Left kidney (tissue), 1 donor: ENCODE measurements at regions not wholly inside any gene's neighbourhood (a gene's known extent, or its start where the extent isn't known, plus 50 kb on each side); places are given as distances from the start of the nearest gene placed in this dataset.
"Not testable (repeated sequence)": the region's sequence is repeated elsewhere in the genome, so short reads cannot be mapped to it uniquely, and the experiment has no call there.

Experiments used
- DNase-seq: peaks from one replicate; pipeline ENCODE4 v3.0.0-alpha.2; 2013

GRCh38 chr6:114906096-114906495 is 563.3 kb upstream of the HS3ST5 start:
- no peak for DNase-seq

- no peak for DNase-seq
Observed at GRCh38 chr6:114897536-114897935, 554.7 kb upstream of the HS3ST5 start.

- DNase-seq: no peak
Observed at GRCh38 chr6:114892211-114892610, 549.4 kb upstream of the HS3ST5 start.

- DNase-seq: no peak
Observed at GRCh38 chr6:114888241-114888640, 545.4 kb upstream of the HS3ST5 start.

- no peak for DNase-seq
Observed at GRCh38 chr6:114886670-114887436, 544.0 kb upstream of the HS3ST5 start.

- no peak for DNase-seq
Observed at GRCh38 chr6:114879693-114880092, 536.9 kb upstream of the HS3ST5 start.

- DNase-seq: no peak
Observed at GRCh38 chr6:114878091-114878490, 535.3 kb upstream of the HS3ST5 start.

- DNase-seq: no peak
Observed at GRCh38 chr6:114874410-114874809, 531.6 kb upstream of the HS3ST5 start.

- not testable (repeated sequence) for DNase-seq
Observed at GRCh38 chr6:114865506-114865905, 522.7 kb upstream of the HS3ST5 start.

GRCh38 chr6:114863610-114864009 is 520.8 kb upstream of the HS3ST5 start:
- DNase-seq: no peak

GRCh38 chr6:114862819-114863218 is 520.0 kb upstream of the HS3ST5 start:
- DNase-seq: no peak

GRCh38 chr6:114862064-114862463 is 519.2 kb upstream of the HS3ST5 start:
- DNase-seq: no peak

GRCh38 chr6:114844359-114844758 is 501.5 kb upstream of the HS3ST5 start:
- DNase-seq: no peak

GRCh38 chr6:114839019-114839418 is 496.2 kb upstream of the HS3ST5 start:
- no peak for DNase-seq

GRCh38 chr6:114833211-114833610 is 490.4 kb upstream of the HS3ST5 start:
- no peak for DNase-seq

- DNase-seq: no peak
Observed at GRCh38 chr6:114830515-114830914, 487.7 kb upstream of the HS3ST5 start.

- no peak for DNase-seq
Observed at GRCh38 chr6:114827135-114827534, 484.3 kb upstream of the HS3ST5 start.

GRCh38 chr6:114824409-114824808 is 481.6 kb upstream of the HS3ST5 start:
- DNase-seq: no peak

GRCh38 chr6:114816678-114817077 is 473.9 kb upstream of the HS3ST5 start:
- no peak for DNase-seq

- DNase-seq: no peak
Observed at GRCh38 chr6:114810468-114810867, 467.6 kb upstream of the HS3ST5 start.

- DNase-seq: not testable (repeated sequence)
Observed at GRCh38 chr6:114805426-114805825, 462.6 kb upstream of the HS3ST5 start.

GRCh38 chr6:114796576-114796975 is 453.8 kb upstream of the HS3ST5 start:
- no peak for DNase-seq

GRCh38 chr6:114793428-114793827 is 450.6 kb upstream of the HS3ST5 start:
- no peak for DNase-seq
